ENCODE measurements at regions not wholly inside any gene's neighbourhood (a gene's known extent, or its start where the extent isn't known, plus 50 kb on each side); places are given as distances from the start of the nearest gene placed in this dataset.

GRCh38 chr4:43843501-43843900, 605.1 kb downstream of the KCTD8 start:
- ChIA-PET CTCF (interaction anchor here (0.7 kb wide), 1 partner anchor 11 kb away, joined by 4 read pairs; no protein-coding TSS in a partner anchor), POLR2A (no interaction called here)
- Histone ChIP-seq H3K36me3 (ENCODE audit: control insufficient read depth in 2 of 2, insufficient read depth in 1 of 2, low read length in 2 of 2) (no peaks in the 10 kb centered on the region), H3K27ac (ENCODE audit: extremely low read depth, low read depth, low read length) (no peak overlapping the region), H3K4me1 (ENCODE audit: control insufficient read depth, insufficient read depth, low read length) (no peaks in the 10 kb centered on the region), H3K4me3 (ENCODE audit: low read depth, low read length) (no peak overlapping the region), H3K9me3 (ENCODE audit: control insufficient read depth, insufficient read depth, low read depth, low read length) (no peaks in the 10 kb centered on the region)
- TF ChIP-seq ZNF777 (tag by site-specific recombination; IDR thresholded peaks at IDR 0.05; ENCODE audit: borderline replicate concordance) (no peak), ZNF707 (tag by site-specific recombination; IDR thresholded peaks at IDR 0.05) (no peak), GFI1B (tag by site-specific recombination; IDR thresholded peaks at IDR 0.05) (no peak), ZFP69B (tag by site-specific recombination; IDR thresholded peaks at IDR 0.05) (no peak), ZNF354C (tag by site-specific recombination; IDR thresholded peaks at IDR 0.05; ENCODE audit: borderline replicate concordance, low read depth) (no peak), ZNF544 (tag by site-specific recombination; IDR thresholded peaks at IDR 0.05) (no peak), ZSCAN23 (tag by site-specific recombination; IDR thresholded peaks at IDR 0.05) (no peak), ZNF19 (tag by site-specific recombination; IDR thresholded peaks at IDR 0.05; ENCODE audit: low read depth) (no peak), ZNF394 (tag by site-specific recombination; IDR thresholded peaks at IDR 0.05; ENCODE audit: borderline replicate concordance) (no peak), ZXDB (tag by site-specific recombination; IDR thresholded peaks at IDR 0.05) (no peak), ZNF555 (tag by site-specific recombination; conservative IDR thresholded peaks at IDR 0.05) (no peak), ZNF174 (tag by site-specific recombination; IDR thresholded peaks at IDR 0.05) (no peak), ZNF692 (tag by site-specific recombination; IDR thresholded peaks at IDR 0.05) (no peak)

- no peak for TF ChIP-seq ZNF214 (tag by site-specific recombination; IDR thresholded peaks at IDR 0.05; ENCODE audit: borderline replicate concordance)
- no peak for TF ChIP-seq GLIS2 (tag by site-specific recombination; IDR thresholded peaks at IDR 0.05)
- no peak for TF ChIP-seq ZNF488 (tag by site-specific recombination; IDR thresholded peaks at IDR 0.05)
- TF ChIP-seq ZNF18 (tag by site-specific recombination; IDR thresholded peaks at IDR 0.05): no peak
- TF ChIP-seq ZNF521 (tag by site-specific recombination; IDR thresholded peaks at IDR 0.05): no peak
- CTCF ChIA-PET: no interaction called here
Observed at GRCh38 chr4:43846111-43846587, 602.5 kb downstream of the KCTD8 start.

GRCh38 chr4:43853565-43854264, 594.9 kb downstream of the KCTD8 start:
- Histone ChIP-seq H3K27ac (ENCODE audit: extremely low read depth, low read depth, low read length) (no peak overlapping the region), H3K9me3 (ENCODE audit: control insufficient read depth, insufficient read depth, low read depth, low read length) (no peaks in the 10 kb centered on the region), H3K36me3 (ENCODE audit: control insufficient read depth in 2 of 2, insufficient read depth in 1 of 2, low read length in 2 of 2) (no peaks in the 10 kb centered on the region), H3K4me3 (ENCODE audit: low read depth, low read length) (no peak overlapping the region), H3K4me1 (ENCODE audit: control insufficient read depth, insufficient read depth, low read length) (no peaks in the 10 kb centered on the region)
- CTCF ChIA-PET: no interaction called here
- POLR2A ChIA-PET: no interaction called here
- TF ChIP-seq ZNF121 (tag by site-specific recombination; IDR thresholded peaks at IDR 0.05) (no peak), PATZ1 (tag by site-specific recombination; IDR thresholded peaks at IDR 0.05) (no peak), ZNF362 (tag by site-specific recombination; IDR thresholded peaks at IDR 0.05) (no peak), ZNF449 (tag by site-specific recombination; IDR thresholded peaks at IDR 0.05) (no peak), ZNF174 (tag by site-specific recombination; IDR thresholded peaks at IDR 0.05) (no peak), ZNF10 (tag by site-specific recombination; IDR thresholded peaks at IDR 0.05) (no peak)

More at GRCh38 chr4:43846111-43846587, 602.5 kb downstream of the KCTD8 start:
- H3K4me1 ChIP-seq (ENCODE audit: control insufficient read depth, insufficient read depth, low read length): no peaks in the 10 kb centered on the region
- no peaks in the 10 kb centered on the region for H3K9me3 ChIP-seq (ENCODE audit: control insufficient read depth, insufficient read depth, low read depth, low read length)
- no peaks in the 10 kb centered on the region for H3K36me3 ChIP-seq (ENCODE audit: control insufficient read depth in 2 of 2, insufficient read depth in 1 of 2, low read length in 2 of 2)
- POLR2A ChIA-PET: no interaction called here
- H3K4me3 ChIP-seq (ENCODE audit: low read depth, low read length): no peak overlapping the region
- no peak overlapping the region for H3K27ac ChIP-seq (ENCODE audit: extremely low read depth, low read depth, low read length)
